K562 (cell line): ENCODE measurements at regions not wholly inside any gene's neighbourhood (a gene's known extent, or its start where the extent isn't known, plus 50 kb on each side); places are given as distances from the start of the nearest gene placed in this dataset.

Experiments used
- ATAC-seq: fragments of 200-7000 bp; cut with Tn5 transposase; 3 replicates; pipeline ENCODE4 v1.9.1; 2020; ENCODE audit warnings: moderate library complexity
- BruUV-seq: library from RNA; stranded (reverse); fragments of 400-500 nt; replicated peaks from 2 replicates; lab custom pipeline; 2021; lab: Mats Ljungman, UMichigan
- CTCF ChIA-PET: fragments of 300-600 bp; formaldehyde crosslinking; extraction: SDS; loops from one replicate; lab custom pipeline; 2021; ENCODE audit warnings: low intra/inter-chr PET ratio; lab: Yijun Ruan, JAX
- POLR2A ChIA-PET: fragments of 300-600, 350-650 bp; sonication (Branson Sonifier 250); formaldehyde crosslinking; extraction: SDS; loops from one replicate; lab custom pipeline; 2021; ENCODE audit warnings: antibody characterized with exemption, inconsistent platforms; lab: Yijun Ruan, JAX
- DNase-seq, 4 experiments: peaks; one replicate each; pipeline versions ENCODE4 v3.0.0 to v3.0.0-alpha.2; 2011 to 2018; ENCODE audit warnings: low spot score in 3 of 4, mixed read lengths in 3 of 4; ENCODE audit errors: extremely low read depth in 1 of 4
- FAIRE-seq: peaks from 2 replicates; lab custom pipeline; 2011; peaks lifted over from hg19 to GRCh38; lab: Jason Lieb, UNC
- H2AFZ ChIP-seq: 2 replicates; pipeline ENCODE4 v1.6.0; 2011; ENCODE audit warnings: low read depth, low read length, control low read depth, inconsistent platforms
- H3K27ac ChIP-seq: fragments of 200-600 bp; 3 replicates; pipeline ENCODE4 v1.8.0; 2011; ENCODE audit warnings: low read depth, mild to moderate bottlenecking, control low read depth, inconsistent platforms, low read length, moderate library complexity, mixed read lengths; ENCODE audit errors: extremely low read depth
- H3K27me3 ChIP-seq, 2 experiments: fragments of 300-600 bp in 1 of 2; 2 replicates in 1 of 2; 3 replicates in 1 of 2; pipeline versions ENCODE4 v1.6.0 to v1.8.0; 2011; ENCODE audit warnings: inconsistent platforms in 2 of 2, low read length in 2 of 2, mild to moderate bottlenecking in 1 of 2, mixed read lengths in 1 of 2, moderate library complexity in 1 of 2; ENCODE audit not compliant: control insufficient read depth in 2 of 2, insufficient read depth in 2 of 2
- H3K36me3 ChIP-seq: fragments of 300-600 bp; 3 replicates; pipeline ENCODE4 v1.8.0; 2011; ENCODE audit warnings: mild to moderate bottlenecking, low read length, inconsistent platforms; ENCODE audit not compliant: control insufficient read depth, insufficient read depth
- H3K4me1 ChIP-seq, 2 experiments: fragments of 200-600 bp in 1 of 2; replicated peaks in 1 of 2; 2 replicates in 1 of 2; 3 replicates in 1 of 2; pipeline versions ENCODE4 v1.5.1 to v1.8.0; 2011; ENCODE audit warnings: inconsistent platforms in 2 of 2, low read length in 2 of 2, mild to moderate bottlenecking in 1 of 2, mixed read lengths in 1 of 2, moderate library complexity in 1 of 2; ENCODE audit not compliant: control insufficient read depth in 2 of 2, insufficient read depth in 2 of 2
- H3K4me2 ChIP-seq: 2 replicates; pipeline ENCODE4 v1.6.1; 2011; ENCODE audit warnings: low read length, control low read depth, inconsistent platforms, mixed read lengths; ENCODE audit not compliant: insufficient read depth
- H3K4me3 ChIP-seq: fragments of 200-600 bp; sonication (generic), shearing (Covaris generic); 2 replicates; pipeline ENCODE4 v1.5.1; 2016; ENCODE audit warnings: control low read depth, inconsistent platforms
- H3K79me2 ChIP-seq: fragments of 200-600 bp; 3 replicates; pipeline ENCODE4 v1.8.0; 2011; ENCODE audit warnings: low read length, inconsistent platforms; ENCODE audit not compliant: control insufficient read depth, insufficient read depth
- H3K9ac ChIP-seq, 2 experiments: 2 replicates each; pipeline versions ENCODE4 v1.6.0 to v1.6.1; 2011; ENCODE audit warnings: low read depth in 2 of 2, low read length in 2 of 2, control low read depth in 1 of 2, inconsistent platforms in 1 of 2, mild to moderate bottlenecking in 1 of 2, mixed read lengths in 1 of 2; ENCODE audit not compliant: insufficient read depth in 1 of 2
- H3K9me1 ChIP-seq: one replicate; pipeline ENCODE4 v1.6.0; 2011; ENCODE audit warnings: inconsistent platforms, mild to moderate bottlenecking, low read length, moderate library complexity; ENCODE audit not compliant: control insufficient read depth, insufficient read depth
- H3K9me3 ChIP-seq: replicated peaks from 2 replicates; pipeline ENCODE4 v1.5.1; 2011; ENCODE audit warnings: low read depth, low read length, inconsistent platforms; ENCODE audit not compliant: control insufficient read depth, insufficient read depth
- H4K20me1 ChIP-seq: replicated peaks from 2 replicates; pipeline ENCODE4 v1.6.1; 2011; ENCODE audit warnings: low read length, inconsistent platforms, mixed read lengths; ENCODE audit not compliant: control insufficient read depth, insufficient read depth
- BRF2 ChIP-seq: IDR thresholded peaks from 3 replicates; pipeline ENCODE4 v1.6.1; 2011; ENCODE audit warnings: borderline replicate concordance, mild to moderate bottlenecking; ENCODE audit not compliant: insufficient read length, insufficient read depth
- ELF2 ChIP-seq: fragments of 250-450 bp; sonication (Bioruptor Pico); IDR thresholded peaks from 2 replicates; pipeline ENCODE4 v1.5.0; 2021; ENCODE audit warnings: mild to moderate bottlenecking
- ELF4 ChIP-seq: fragments of 450-650 bp; formaldehyde crosslinking; IDR thresholded peaks from 2 replicates; pipeline ENCODE4 v1.4.0; 2022; ENCODE audit warnings: missing genetic modification characterization
- LCOR ChIP-seq: sonication (generic); formaldehyde crosslinking; IDR thresholded peaks from 2 replicates; pipeline ENCODE4 v1.8.0; 2022; ENCODE audit warnings: mild to moderate bottlenecking, missing genetic modification reagents
- NR2F6 ChIP-seq: fragments of 450-650 bp; formaldehyde crosslinking; IDR thresholded peaks from 2 replicates; pipeline ENCODE4 v1.4.0; 2020; ENCODE audit warnings: mild to moderate bottlenecking
- SMARCC2 ChIP-seq: fragments of 450-650 bp; IDR thresholded peaks from 2 replicates; pipeline ENCODE4 v1.6.1; 2017; ENCODE audit warnings: antibody characterized with exemption, moderate library complexity, mild to moderate bottlenecking, low read depth
- SREBF1 ChIP-seq: fragments of 150-350 bp; IDR thresholded peaks from 2 replicates; pipeline ENCODE4 v1.6.1; 2014; ENCODE audit warnings: antibody characterized with exemption, low read depth, low read length, borderline replicate concordance
- THRA ChIP-seq: fragments of 450-650 bp; IDR thresholded peaks from 2 replicates; pipeline ENCODE4 v1.6.1; 2017; ENCODE audit warnings: mild to moderate bottlenecking, moderate library complexity
- U2AF1 ChIP-seq: fragments of 200-400 bp; formaldehyde crosslinking; optimal IDR thresholded peaks from 2 replicates; pipeline ENCODE3; 2017; ENCODE audit warnings: mild to moderate bottlenecking, low read depth, low read length, moderate library complexity
- ZEB2 ChIP-seq: fragments of 450-650 bp; IDR thresholded peaks from 2 replicates; pipeline ENCODE4 v1.6.1; 2016
- ZNF263 ChIP-seq: sonication (generic); formaldehyde crosslinking; IDR thresholded peaks from 2 replicates; pipeline ENCODE4 v1.8.0; 2022; ENCODE audit warnings: mild to moderate bottlenecking, missing genetic modification reagents, borderline replicate concordance
- WGBS: fragments of 100-300 bp; shearing (Covaris generic); methylation state at CpG from one replicate; pipeline ENCODE4 v1.1.6; 2016; ENCODE audit warnings: low coverage, mixed read lengths; ENCODE audit not compliant: insufficient coverage; ENCODE audit errors: missing lambda C conversion rate; 5-methylcytosine and 5-hydroxymethylcytosine counted together
- in situ Hi-C: fragments of 300-500 bp; cut with MboI; formaldehyde crosslinking; loops from 4 replicates; pipeline ENCODE4 v1.15.0; 2018; ENCODE audit warnings: inconsistent platforms, mixed read lengths
- intact Hi-C: fragments of 100-400 bp; cut with micrococcal nuclease; formaldehyde crosslinking; loops from 2 replicates; pipeline ENCODE4 v1.14.2; 2022

GRCh38 chr13:99692854-99693253 is 191.6 kb downstream of the TM9SF2 start:
- no peaks in the 10 kb centered on the region; a peak in 1 of 5 replicates for H3K4me1 ChIP-seq
- CTCF ChIA-PET = interaction anchor here (0.6 kb wide), 1 partner anchor 38 kb away, joined by 3 read pairs; no protein-coding TSS in a partner anchor
- in situ Hi-C loops = no loop called here
- no TSS peak for BruUV-seq
- TF ChIP-seq ELF2 (CRISPR knock-in tag) = no peak
- no peak for TF ChIP-seq BRF2
- TF ChIP-seq, all 486 proteins: peak for 0
- POLR2A ChIA-PET = no interaction called here
- 0% methylated on average over 2 of the region's 2 CpGs for WGBS
- intact Hi-C loops = no loop called here
- no peak overlapping the region for H3K9ac ChIP-seq
- no peaks in the 10 kb centered on the region for H3K9me3 ChIP-seq
- no peaks in the 10 kb centered on the region for H3K79me2 ChIP-seq
- ATAC-seq = no peak
- no peak overlapping the region for H3K4me2 ChIP-seq
- no peak for DNase-seq
- H3K4me3 ChIP-seq = no peak overlapping the region
- H3K27ac ChIP-seq = no peak overlapping the region
- H2AFZ ChIP-seq = no peak overlapping the region
- peaks cover 6% of the 10 kb centered on the region in 2 experiments; a peak in 3 of 5 replicates for H3K27me3 ChIP-seq
- no peak for FAIRE-seq
- peaks cover 9% of the 10 kb centered on the region; the same call in 1 of the 2 replicates for H4K20me1 ChIP-seq
- no peaks in the 10 kb centered on the region for H3K36me3 ChIP-seq
- H3K9me1 ChIP-seq = no peaks in the 10 kb centered on the region

- ATAC-seq (no peak), DNase-seq (no peak), FAIRE-seq (no peak)
- H3K9ac ChIP-seq = no peak overlapping the region
- in situ Hi-C loops (no loop called here), intact Hi-C loops (no loop called here)
- CTCF ChIA-PET = no interaction called here
- no TSS peak for BruUV-seq
- H3K9me1 ChIP-seq = no peaks in the 10 kb centered on the region
- no peak overlapping the region for H3K4me2 ChIP-seq
- H3K79me2 ChIP-seq = no peaks in the 10 kb centered on the region
- 20% methylated on average over 6 of the region's 7 CpGs for WGBS
- peaks cover 9% of the 10 kb centered on the region for H4K20me1 ChIP-seq
- no peaks in the 10 kb centered on the region for H3K9me3 ChIP-seq
- H3K4me1 ChIP-seq = peaks cover 0 to 4% of the 10 kb centered on the region in 2 experiments; a peak in 3 of 5 replicates
- no peaks in the 10 kb centered on the region for H3K36me3 ChIP-seq
- no peak overlapping the region for H2AFZ ChIP-seq
- H3K27me3 ChIP-seq = peaks cover 6% of the 10 kb centered on the region in 2 experiments; a peak in 3 of 5 replicates
- H3K4me3 ChIP-seq = no peak overlapping the region
- POLR2A ChIA-PET = interaction anchor here (0.6 kb wide), 1 partner anchor 251 kb away, joined by 3 read pairs; no protein-coding TSS in a partner anchor
- TF ChIP-seq SREBF1 = no peak
- no peak for TF ChIP-seq THRA
- TF ChIP-seq SMARCC2 = no peak
- TF ChIP-seq ZEB2 = no peak
- TF ChIP-seq LCOR = no peak
- TF ChIP-seq U2AF1 = no peak
- no peak for TF ChIP-seq ELF4 (CRISPR knock-in tag)
- TF ChIP-seq NR2F6 (CRISPR knock-in tag) = no peak
- TF ChIP-seq ZNF263 (CRISPR knock-in tag) = no peak
- H3K27ac ChIP-seq = no peak overlapping the region
Observed at GRCh38 chr13:99691552-99691951, 190.3 kb downstream of the TM9SF2 start.
